Non-pigmented ciliary epithelial cell (primary cell): ENCODE measurements at regions not wholly inside any gene's neighbourhood (a gene's known extent, or its start where the extent isn't known, plus 50 kb on each side); places are given as distances from the start of the nearest gene placed in this dataset.
"Not testable (repeated sequence)": the region's sequence is repeated elsewhere in the genome, so short reads cannot be mapped to it uniquely, and the experiment has no call there.

Source experiments
- DNase-seq: peaks from one replicate; pipeline ENCODE4 v3.0.0-alpha.2; 2010; ENCODE audit warnings: low read depth

DNA sequence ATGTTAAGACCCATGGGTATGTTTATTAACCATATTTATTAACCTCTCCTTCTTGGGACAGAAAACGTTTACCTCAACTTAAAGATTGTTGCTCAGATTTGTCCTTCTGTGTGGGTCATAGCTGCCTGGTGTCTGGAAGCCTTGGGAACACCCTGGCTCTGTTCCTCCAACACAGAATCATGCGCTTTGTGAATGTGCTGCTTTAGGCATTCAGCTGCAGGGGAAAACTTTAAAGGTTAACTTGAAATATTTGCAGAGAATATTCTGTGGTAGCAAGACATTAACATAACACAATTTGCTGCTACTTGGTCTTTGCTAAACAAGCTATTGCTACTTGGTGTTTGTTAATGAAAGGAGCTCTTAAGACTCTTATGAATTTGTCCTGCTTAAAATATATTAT lies 50.5 kb upstream of the THOC3 start:
- not testable (repeated sequence) for DNase-seq

DNA sequence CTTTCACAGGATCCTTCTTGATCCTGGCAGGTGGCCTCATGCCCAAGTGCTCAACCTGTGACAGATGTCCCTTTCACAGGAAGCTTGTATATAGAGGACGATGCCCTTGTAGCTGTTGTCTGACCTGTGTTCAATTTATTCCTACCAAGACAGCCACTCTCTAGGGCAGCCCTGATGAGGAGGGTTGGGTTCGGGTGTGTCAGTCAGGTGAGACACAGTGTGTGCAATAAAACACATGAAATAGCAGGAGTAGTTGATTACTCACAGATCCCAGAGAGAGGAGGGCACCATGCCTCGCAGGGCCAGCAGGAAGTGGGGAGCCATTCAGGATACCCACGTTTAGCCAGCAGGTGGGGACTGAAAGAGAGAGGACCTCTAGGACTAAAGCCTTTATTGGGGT lies 52.7 kb upstream of the THOC3 start:
- DNase-seq = not testable (repeated sequence)

DNA sequence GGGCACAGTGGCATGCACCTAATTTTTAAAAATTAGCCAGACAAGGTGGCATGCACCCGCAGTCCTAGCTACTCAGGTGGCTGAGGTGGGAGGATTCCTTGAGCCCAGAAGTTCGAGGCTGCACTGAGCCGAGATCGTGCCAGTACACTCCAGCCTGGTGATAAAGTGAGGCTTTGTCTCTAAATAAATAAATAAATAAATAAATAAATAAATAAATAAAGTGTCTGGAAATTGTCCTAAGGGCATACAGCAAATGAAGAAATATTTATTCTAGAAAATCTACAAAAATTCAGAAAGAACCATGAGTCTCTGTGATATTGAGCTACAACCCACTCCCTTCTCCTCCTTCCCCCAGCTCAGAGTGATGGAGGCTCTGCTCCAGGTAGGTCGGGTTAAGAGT lies 55.4 kb upstream of the THOC3 start:
- DNase-seq = not testable (repeated sequence)

DNA sequence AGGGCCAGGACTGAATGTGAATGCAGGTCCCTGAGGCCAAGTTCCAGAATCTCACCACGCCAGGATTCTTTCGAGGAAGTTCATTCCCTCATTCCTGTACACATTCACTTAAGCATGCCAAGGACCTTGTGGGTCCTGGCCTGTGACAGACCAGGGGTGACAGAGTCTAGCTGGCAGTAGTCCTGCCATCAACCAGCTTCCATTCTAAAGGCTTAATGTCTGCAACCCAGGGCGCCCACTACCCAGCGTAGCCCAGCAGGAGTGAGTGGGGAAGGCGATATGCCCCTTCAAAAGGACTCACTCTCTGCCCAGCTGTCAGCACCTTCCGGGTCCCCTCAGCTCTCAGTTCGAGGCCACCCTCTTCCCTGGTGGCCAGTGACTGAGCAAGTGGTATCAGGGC lies 61.3 kb upstream of the THOC3 start:
- DNase-seq = not testable (repeated sequence)

DNA sequence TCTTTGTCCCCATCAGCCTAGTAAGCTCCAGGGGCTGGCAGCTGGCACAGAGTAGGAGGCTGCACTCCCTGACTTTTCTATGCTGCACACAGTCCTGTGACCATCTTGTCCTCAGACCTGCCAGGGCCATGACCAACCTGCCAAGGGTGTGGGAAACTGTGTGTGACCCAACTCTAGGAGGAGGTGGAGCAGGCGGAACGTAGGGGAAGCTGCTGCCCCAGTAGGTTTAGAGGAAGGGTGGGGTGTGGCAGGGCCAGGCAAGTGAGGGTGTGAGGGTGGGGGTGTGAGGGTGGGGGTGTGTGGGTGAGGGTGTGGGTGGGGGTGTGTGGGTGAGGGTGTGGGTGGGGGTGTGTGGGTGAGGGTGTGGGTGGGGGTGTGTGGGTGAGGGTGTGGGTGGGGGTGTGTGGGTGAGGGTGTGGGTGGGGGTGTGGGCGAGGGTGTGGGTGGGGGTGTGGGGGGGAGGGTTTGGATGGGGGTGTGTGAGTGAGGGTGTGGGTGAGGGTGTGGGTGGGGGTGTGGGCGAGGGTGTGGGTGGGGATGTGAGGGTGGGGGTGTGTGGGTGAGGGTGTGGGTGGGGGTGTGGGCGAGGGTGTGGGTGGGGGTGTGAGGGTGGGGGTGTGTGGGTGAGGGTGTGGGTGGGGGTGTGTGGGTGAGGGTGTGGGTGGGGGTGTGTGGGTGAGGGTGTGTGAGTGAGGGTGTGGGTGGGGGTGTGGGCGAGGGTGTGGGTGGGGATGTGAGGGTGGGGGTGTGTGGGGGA lies 62.4 kb upstream of the THOC3 start:
- not testable (repeated sequence) for DNase-seq

DNA sequence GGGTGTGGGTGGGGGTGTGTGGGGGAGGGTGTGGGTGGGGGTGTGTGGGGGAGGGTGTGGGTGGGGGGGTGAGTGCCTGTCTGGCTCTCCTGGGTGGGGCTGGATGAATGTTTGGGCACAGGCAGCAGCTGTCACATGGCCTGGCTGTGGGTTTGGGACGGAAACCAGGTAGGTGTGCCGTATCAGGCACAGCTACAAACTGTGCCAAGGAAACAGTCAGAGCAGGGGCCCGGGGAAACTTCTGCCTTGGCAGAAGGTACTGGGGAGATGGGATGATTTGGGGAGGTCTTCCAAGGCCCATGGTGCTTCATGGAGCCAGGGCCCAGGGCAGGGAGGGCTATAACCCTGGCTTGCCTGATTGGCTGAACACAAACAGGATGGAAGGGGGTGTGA lies 63.0 kb upstream of the THOC3 start:
- not testable (repeated sequence) for DNase-seq

DNA sequence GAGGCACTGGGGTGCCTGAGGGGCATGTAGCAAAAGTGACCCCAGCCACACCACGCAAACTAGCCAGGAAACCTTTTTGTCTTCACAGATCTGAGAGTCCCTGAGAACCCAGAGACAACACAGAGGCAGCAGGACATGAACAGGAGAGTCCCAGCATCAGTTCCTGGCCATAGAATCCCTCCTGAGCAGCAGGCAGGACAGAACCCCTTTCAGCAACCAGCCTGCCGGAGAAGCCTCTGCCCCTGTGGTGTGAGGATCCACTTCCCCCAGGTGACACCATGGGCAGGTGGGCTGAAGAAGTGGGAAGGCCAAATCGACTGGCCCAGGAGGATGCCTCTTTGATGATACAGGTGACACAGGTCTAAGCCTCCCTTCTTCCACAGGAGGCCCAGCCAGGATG lies 65.1 kb upstream of the THOC3 start:
- DNase-seq = not testable (repeated sequence)

DNA sequence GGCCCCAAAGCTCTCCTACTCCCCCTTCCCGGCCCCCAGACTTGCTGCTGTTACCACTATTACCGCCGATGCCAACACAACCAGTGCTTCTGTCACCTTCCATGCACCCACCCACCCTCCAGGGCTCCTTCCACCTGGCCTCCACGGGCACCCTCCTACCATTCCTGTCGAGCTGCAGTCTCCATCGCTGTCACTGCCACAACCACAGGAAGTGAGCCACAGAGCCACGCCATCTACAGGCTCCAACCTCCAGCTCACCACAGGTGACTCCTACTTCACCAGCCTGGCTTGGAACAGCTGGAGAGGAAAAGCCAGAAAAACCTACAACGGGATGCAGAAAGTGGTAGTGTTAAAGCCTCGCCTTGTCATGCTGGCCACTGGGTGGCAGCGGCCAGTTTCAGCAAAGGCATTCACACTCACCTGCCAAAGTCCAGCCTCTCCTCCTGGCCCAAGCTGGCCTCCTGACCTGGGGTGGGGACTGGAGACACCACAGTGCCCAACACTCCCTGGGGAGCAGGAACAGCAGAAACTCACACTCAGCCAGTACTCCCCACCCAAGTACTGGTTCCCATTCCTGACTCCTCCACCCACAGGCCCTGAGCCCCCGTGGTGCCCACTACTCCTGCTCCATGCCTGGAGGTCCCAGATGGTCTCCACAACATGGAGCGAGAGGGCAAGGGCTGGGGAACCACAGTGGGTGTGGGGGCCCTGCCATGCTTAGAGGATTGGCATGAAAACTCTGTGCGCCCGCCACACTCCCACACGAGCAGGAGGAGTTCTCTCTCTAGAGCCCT lies 66.5 kb upstream of the THOC3 start:
- DNase-seq = not testable (repeated sequence)

DNA sequence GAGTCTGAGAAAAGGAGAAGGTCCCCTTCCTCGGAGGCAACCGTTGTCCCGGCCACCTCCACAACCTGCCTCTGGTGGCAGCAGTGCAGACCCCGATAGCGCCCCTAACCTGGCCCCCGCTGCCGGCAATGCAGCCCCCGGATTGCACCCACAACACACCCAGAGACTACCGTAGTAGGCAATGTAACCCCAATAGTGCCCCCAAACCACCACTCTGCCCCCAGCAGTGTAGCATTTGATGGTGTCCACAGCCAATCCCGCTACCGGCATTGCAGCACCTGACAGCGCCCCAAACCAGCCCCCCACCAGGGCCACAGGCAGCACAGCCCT lies 67.1 kb upstream of the THOC3 start:
- not testable (repeated sequence) for DNase-seq

DNA sequence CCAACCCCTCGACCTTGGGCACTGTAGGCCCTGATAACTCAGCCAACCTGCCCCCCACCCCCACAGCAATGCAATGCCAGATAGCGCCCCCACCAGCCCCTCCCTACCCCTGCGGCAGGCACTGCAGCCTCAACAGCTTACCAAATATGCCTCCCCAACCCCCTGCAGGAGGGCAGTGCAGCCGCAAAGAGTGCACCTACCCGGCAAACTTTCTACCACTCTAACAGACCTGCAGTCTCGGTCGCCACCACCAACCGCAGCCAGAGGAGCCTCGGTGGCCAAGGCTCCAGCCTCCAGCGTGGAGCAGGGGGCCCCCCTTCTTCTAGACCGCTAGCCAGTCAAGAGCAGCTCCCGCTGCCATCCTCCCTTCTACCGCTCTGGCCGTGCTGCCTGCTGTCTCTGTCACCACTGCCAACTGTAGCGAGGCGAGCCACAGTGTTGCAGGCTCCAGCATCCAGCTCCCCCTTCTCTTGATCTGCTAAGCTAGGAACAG lies 67.7 kb upstream of the THOC3 start:
- DNase-seq = not testable (repeated sequence)

DNA sequence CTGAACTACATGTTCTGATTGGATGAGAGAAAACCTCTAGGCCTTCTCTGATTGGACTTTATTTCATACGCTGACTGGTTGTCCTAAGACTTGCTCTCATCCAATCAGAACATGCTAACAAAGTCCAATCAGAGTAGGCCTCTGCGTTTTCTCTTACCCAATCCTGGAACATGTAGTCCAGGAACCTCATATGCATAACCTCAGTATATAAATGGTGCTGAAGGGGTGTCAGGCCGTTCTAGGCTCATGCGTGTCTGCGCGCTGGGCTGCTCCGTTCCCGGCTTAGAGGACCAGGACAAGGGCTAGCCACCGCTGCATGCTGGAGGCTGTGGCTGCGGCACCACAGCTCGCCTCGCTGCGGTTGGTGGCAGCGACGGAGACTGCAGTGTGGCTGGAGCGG lies 68.3 kb upstream of the THOC3 start:
- DNase-seq = not testable (repeated sequence)

DNA sequence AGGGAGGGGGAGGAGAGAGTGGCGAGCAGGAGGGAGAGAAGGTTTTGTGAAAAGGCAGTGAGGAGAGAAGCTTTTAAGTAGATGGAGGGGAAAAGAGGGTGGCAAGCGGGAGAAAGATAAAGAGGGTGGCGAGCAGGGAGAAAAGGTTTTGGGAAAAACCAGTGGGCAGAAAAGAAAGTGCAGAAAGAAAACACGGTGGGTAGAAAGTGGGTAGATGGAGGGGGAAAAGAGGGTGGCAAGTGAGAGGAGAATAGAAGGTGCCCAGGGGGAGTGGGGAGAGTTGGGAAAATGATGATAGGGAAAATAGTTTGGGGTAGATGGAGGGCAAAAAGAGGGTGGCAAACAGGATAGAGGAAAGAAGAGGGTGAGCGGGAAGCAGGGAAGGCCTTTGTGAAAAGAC lies 69.1 kb upstream of the THOC3 start:
- not testable (repeated sequence) for DNase-seq

DNA sequence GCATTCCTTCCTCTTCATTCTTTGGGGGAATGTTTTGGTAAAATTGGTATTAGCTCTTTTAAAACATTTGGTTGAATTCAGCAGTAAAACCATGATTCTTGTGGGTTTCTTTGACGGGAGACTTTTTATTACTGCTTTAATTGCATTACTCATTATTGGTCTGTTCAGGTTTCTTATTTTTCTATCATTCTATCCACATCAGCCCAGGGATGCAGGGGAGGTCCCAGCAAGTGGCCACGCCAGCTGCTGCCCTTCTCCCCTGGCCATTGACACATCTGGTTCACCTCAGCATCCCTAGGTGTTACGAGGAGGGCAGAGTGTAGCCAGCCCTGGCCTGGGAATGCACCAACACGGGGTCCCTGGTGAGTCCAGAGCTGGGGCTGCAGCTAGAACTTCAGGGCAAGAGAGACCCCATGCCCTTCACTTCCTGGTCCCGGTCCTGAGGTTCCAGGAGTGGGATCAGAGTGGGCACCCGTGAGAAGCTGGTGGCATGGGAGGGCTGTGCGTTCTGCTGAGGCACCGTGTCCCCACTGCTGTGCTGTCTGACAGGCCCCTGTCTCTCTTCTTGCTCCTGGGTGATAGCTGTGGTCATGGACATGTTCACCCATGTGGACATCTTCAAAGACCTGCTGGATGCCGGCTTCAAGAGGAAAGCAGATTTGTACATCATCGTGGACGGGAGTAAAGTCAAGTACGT lies 72.1 kb upstream of the THOC3 start:
- DNase-seq = not testable (repeated sequence)

DNA sequence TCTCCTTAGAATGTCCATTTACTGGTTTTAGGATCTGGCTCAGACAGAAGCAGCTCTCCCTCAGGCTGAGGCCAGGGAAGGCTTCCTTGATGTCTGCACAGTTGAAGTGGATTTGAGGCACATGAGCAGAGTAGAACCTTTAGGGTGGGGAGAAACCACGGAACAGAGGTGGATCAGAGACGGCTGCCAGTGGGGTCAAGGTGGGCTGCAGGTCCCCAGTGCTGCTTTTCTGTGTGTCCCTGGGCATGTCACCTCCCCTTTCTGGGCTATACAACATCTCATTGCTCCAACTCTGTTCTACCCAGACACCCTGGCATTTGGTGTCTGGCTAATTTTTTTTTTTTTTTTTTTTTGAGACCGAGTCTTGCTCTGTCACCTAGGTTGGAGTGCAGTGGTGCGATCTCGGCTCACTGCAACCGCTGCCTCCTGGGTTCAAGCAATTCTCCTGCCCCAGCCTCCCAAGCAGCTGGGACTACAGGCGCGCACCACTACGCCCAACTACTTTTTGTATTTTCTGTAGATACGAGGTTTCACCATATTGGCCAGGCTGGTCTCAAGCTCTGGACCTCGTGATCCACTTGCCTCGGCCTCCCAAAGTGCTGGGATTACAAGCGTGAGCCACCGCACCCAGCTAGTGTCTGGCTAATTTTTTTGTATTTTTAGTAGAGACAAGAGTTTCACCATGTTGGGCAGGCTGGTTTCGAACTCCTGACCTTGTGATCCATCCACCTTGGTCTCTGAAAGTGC lies 73.3 kb upstream of the THOC3 start:
- DNase-seq = not testable (repeated sequence)

DNA sequence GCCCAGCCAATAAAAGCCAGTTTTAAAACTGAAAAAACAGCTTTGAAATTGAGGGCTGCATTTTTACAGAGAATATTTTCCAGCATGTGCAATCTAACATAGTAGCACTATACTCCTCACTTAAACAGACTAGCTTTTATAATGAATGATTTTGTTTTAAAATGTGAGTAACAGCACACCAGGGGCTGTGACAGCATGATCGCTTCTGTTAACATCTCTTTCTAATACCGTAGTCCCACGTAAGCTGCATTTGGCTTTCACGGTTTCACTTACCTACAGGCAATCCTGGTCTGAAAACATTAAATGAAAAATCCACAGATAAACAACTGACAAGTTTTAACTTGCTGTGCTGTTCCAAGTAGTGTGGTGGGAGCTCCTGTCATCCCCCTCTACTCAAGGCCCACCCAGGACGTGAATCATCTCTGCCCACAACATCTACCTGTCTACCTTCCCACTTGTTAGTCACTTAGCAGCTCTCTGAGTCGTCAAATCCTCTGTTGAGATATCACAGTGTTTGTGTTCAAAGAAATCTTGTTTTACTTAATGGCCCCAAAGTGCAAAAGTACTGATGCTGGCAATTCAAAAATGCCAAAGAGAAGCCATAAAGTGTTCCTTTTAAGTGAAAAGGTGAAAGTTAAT lies 74.0 kb upstream of the THOC3 start:
- not testable (repeated sequence) for DNase-seq

DNA sequence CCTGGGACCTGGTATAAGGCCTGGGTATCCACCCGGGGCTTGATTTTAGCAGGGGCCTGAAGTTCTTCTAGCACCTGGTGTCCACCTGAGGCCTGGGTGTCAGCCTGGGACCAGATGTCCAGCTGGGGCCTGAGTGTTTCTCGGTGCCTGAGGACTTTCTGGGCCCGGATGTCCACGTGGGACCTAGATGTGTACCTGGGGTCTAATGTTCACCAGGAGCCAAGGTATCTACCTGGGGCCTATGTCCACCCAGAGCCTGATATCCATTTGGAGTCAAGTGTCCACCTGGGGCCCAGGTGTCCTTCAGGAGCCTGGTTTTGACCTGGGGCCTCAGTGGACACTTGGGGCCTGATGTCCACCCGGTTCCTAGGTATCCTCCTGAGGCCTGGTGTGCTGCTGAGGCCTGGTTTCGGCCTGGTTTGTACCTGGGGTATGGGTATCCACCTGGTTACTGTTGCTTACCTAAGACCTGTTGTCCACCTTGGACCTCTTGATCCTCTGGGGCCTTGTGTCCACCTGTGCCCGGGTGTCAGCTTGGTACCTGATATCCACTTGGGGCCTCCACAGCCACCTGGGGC lies 75.2 kb upstream of the THOC3 start:
- DNase-seq = not testable (repeated sequence)

DNA sequence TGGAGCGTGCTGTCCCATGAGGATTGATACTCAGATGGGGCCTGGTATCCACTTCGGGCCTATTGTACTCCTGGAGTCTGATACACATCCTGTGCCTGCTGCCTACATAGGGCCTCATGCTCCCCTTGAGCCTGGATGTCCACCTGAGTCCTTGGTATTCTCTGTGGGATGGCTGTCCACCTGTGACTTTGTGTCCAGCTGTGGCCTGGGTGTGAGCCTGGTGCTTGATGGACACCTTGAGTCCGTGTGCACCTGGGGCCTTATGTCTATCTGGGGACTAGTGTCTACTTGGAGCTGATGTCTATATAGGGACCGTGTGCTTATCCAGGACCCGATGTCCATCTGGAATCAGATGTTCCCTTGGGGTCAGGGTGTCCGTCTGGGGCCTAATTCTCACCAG lies 75.9 kb upstream of the THOC3 start:
- not testable (repeated sequence) for DNase-seq

DNA sequence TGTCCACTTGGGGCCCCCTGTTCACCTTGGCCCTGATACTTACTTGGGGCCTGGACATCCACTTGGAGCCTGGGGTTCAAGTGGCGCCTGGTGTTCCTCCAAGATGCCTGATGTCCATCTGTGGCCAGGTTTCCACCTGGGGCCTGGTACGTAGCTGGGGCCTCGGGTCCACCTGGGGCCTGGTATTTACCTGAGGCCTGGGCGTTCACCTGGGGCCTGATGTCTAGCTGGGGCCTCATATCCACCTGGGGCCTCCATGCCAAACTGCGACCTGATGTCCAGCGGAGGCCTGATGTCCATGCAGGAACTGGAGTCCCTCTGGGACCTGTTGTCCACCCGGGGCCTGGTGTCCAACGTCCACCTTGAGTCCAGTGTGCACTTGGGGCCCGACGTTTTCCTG lies 76.3 kb upstream of the THOC3 start:
- DNase-seq = not testable (repeated sequence)

DNA sequence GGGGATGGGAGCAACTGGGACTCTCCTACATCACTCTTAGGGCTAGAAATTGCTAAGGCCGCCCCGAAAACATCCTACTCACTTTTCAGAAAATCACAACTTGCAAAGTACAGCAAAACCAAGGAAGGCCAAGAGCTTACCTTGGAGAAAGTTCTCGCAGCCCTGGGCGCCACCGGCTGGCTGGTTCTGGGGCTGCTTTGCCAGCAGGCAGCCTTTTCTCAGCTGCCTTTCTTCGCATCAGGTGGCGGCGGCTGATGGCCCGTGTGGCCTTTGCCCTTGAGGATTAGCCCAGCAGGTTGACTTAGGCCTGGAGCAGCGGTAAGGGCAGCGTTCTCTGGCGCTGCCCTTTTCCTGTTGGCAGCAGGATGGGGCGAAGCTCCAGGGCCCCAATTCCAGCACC lies 77.3 kb upstream of the THOC3 start:
- DNase-seq = not testable (repeated sequence)

DNA sequence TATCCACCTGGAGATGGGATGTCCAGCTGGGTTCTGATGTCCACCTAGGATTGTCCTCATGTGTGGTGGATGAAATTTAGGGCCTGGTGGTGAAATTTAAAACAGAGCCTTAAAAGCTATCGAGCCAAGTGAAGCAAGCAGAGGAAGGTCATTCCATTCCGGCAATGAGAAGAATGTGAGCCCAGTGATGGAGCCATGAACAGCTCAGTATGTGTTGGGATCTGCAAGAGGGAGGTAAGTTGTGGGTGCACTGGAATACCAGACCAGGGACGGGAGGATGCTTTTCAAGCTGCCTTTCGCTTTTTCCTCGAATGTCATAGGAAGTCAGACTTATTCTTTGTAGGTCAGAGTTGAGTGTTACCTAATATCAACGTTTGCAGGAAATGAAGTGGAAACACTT lies 80.6 kb upstream of the THOC3 start:
- DNase-seq = not testable (repeated sequence)
